GM23338 (cell line): ENCODE measurements at regions not wholly inside any gene's neighbourhood (a gene's known extent, or its start where the extent isn't known, plus 50 kb on each side); places are given as distances from the start of the nearest gene placed in this dataset.

Experiments used
- ATAC-seq: fragments of 200-7000 bp; cut with Tn5 transposase; 3 replicates; pipeline ENCODE4 v1.9.1; 2020
- DNase-seq: peaks from one replicate; pipeline ENCODE4 v3.0.0-alpha.2; 2015; ENCODE audit warnings: low spot score
- H2AFZ ChIP-seq: fragments of 200-600 bp; sonication (generic); 2 replicates; pipeline ENCODE4 v1.8.0; 2016; ENCODE audit warnings: antibody characterized with exemption, mild to moderate bottlenecking, moderate library complexity
- H3F3A ChIP-seq: fragments of 200-600 bp; sonication (generic); replicated peaks from 2 replicates; pipeline ENCODE4 v1.8.0; 2017; ENCODE audit warnings: antibody characterized with exemption, mixed run types, low read depth
- H3K27ac ChIP-seq: fragments of 200-600 bp; sonication (generic); 2 replicates; pipeline ENCODE4 v1.6.1; 2016; ENCODE audit warnings: low read depth
- H3K27me3 ChIP-seq: fragments of 200-600 bp; sonication (generic); 2 replicates; pipeline ENCODE4 v1.8.0; 2016; ENCODE audit warnings: mild to moderate bottlenecking, mixed run types, moderate library complexity; ENCODE audit not compliant: insufficient read depth
- H3K36me3 ChIP-seq: fragments of 200-600 bp; sonication (generic); 2 replicates; pipeline ENCODE4 v1.8.0; 2016; ENCODE audit warnings: mild to moderate bottlenecking; ENCODE audit not compliant: insufficient read depth
- H3K4me1 ChIP-seq: fragments of 200-600 bp; sonication (generic); 2 replicates; pipeline ENCODE4 v1.8.0; 2016; ENCODE audit warnings: mild to moderate bottlenecking, moderate library complexity; ENCODE audit not compliant: insufficient read depth
- H3K4me2 ChIP-seq: fragments of 200-600 bp; sonication (generic); 2 replicates; pipeline ENCODE4 v1.7.1; 2017; ENCODE audit warnings: mixed run types
- H3K4me3 ChIP-seq: fragments of 200-600 bp; sonication (generic); 2 replicates; pipeline ENCODE4 v1.6.1; 2016; ENCODE audit warnings: mixed run types
- H3K79me2 ChIP-seq: fragments of 200-600 bp; sonication (generic); replicated peaks from 2 replicates; pipeline ENCODE4 v1.8.0; 2017; ENCODE audit warnings: mild to moderate bottlenecking; ENCODE audit not compliant: insufficient read depth
- H3K9me2 ChIP-seq: fragments of 200-600 bp; sonication (generic); 2 replicates; pipeline ENCODE4 v1.8.0; 2017; ENCODE audit not compliant: insufficient read depth
- H4K20me1 ChIP-seq: fragments of 200-600 bp; sonication (generic); replicated peaks from 2 replicates; pipeline ENCODE4 v1.8.0; 2017; ENCODE audit warnings: mild to moderate bottlenecking; ENCODE audit not compliant: insufficient read depth
- H3K27ac Mint-ChIP-seq: 2 replicates; pipeline ENCODE4 v1.8.0; 2020; ENCODE audit warnings: inconsistent platforms, mild to moderate bottlenecking, moderate library complexity, mixed read lengths
- H3K27me3 Mint-ChIP-seq: 3 replicates; pipeline ENCODE4 v1.8.0; 2022; ENCODE audit warnings: low read depth, mild to moderate bottlenecking, moderate library complexity, mixed read lengths, inconsistent platforms; ENCODE audit not compliant: insufficient read depth, poor library complexity
- H3K36me3 Mint-ChIP-seq: 3 replicates; pipeline ENCODE4 v1.8.0; 2021; ENCODE audit warnings: low read depth, mild to moderate bottlenecking, inconsistent platforms, moderate library complexity, mixed read lengths
- H3K4me1 Mint-ChIP-seq: 3 replicates; pipeline ENCODE4 v1.8.0; 2020; ENCODE audit warnings: mild to moderate bottlenecking, inconsistent platforms, mixed read lengths
- H3K4me3 Mint-ChIP-seq: 3 replicates; pipeline ENCODE4 v1.8.0; 2021; ENCODE audit warnings: moderate library complexity, mild to moderate bottlenecking, inconsistent platforms, mixed read lengths
- H3K9me3 Mint-ChIP-seq: 3 replicates; pipeline ENCODE4 v1.8.0; 2020; ENCODE audit warnings: moderate library complexity, mild to moderate bottlenecking, inconsistent platforms, mixed read lengths
- CREB1 ChIP-seq: fragments of 250-450 bp; sonication (Bioruptor Pico); IDR thresholded peaks from 2 replicates; pipeline ENCODE4 v1.5.0; 2020; ENCODE audit warnings: low read depth, mild to moderate bottlenecking, moderate library complexity
- CTCF ChIP-seq, 2 experiments: fragments of 200-600 bp in 1 of 2; sonication (generic) in 1 of 2; conservative IDR thresholded peaks; 2 replicates each; pipeline versions ENCODE4 v1.5.1 to v1.6.1; 2016 to 2017; ENCODE audit warnings: antibody characterized with exemption in 2 of 2, low read depth in 2 of 2, mild to moderate bottlenecking in 2 of 2, moderate library complexity in 1 of 2
- ETS1 ChIP-seq: IDR thresholded peaks from 2 replicates; pipeline ENCODE4 v1.6.1; 2016; ENCODE audit warnings: antibody characterized with exemption
- EZH2 ChIP-seq: fragments of 200-600 bp; sonication (generic); IDR thresholded peaks from one replicate; pipeline ENCODE4 v1.8.0; 2017; ENCODE audit warnings: antibody characterized with exemption, mild to moderate bottlenecking, low read depth; ENCODE audit not compliant: unreplicated experiment
- EZH2phosphoT487 ChIP-seq: fragments of 200-600 bp; sonication (generic); IDR thresholded peaks from one replicate; pipeline ENCODE4 v1.8.1; 2018; ENCODE audit warnings: antibody characterized with exemption; ENCODE audit not compliant: unreplicated experiment
- JUNB ChIP-seq: IDR thresholded peaks from one replicate; pipeline ENCODE4 v1.6.1; 2016; ENCODE audit warnings: antibody characterized with exemption; ENCODE audit not compliant: unreplicated experiment
- NANOG ChIP-seq: IDR thresholded peaks from 2 replicates; pipeline ENCODE4 v1.6.1; 2016; ENCODE audit warnings: antibody characterized with exemption, borderline replicate concordance
- POLR2AphosphoS5 ChIP-seq: IDR thresholded peaks from 2 replicates; pipeline ENCODE4 v1.6.1; 2016; ENCODE audit warnings: antibody characterized with exemption, low read depth
- STAT1 ChIP-seq: IDR thresholded peaks from one replicate; pipeline ENCODE4 v1.6.1; 2016; ENCODE audit warnings: antibody characterized with exemption; ENCODE audit not compliant: unreplicated experiment
- ZNF114 ChIP-seq: fragments of 250-450 bp; sonication (Bioruptor Pico); IDR thresholded peaks from 2 replicates; pipeline ENCODE4 v1.5.0; 2020; ENCODE audit warnings: mild to moderate bottlenecking, moderate library complexity
- ZNF331 ChIP-seq: fragments of 250-450 bp; sonication (Bioruptor Pico); IDR thresholded peaks from 2 replicates; pipeline ENCODE4 v1.5.0; 2020; ENCODE audit warnings: low read depth, mild to moderate bottlenecking, moderate library complexity
- ZNF462 ChIP-seq: fragments of 250-450 bp; sonication (Bioruptor Pico); IDR thresholded peaks from 2 replicates; pipeline ENCODE4 v1.5.0; 2020; ENCODE audit warnings: mild to moderate bottlenecking, moderate library complexity
- TF ChIP-seq, protein P1 (sequence below): IDR thresholded peaks from one replicate; pipeline ENCODE4 v1.6.1; 2018; ENCODE audit warnings: antibody characterized with exemption; ENCODE audit not compliant: unreplicated experiment

GRCh38 chr5:103498211-103498610, 64.4 kb downstream of the NUDT12 start:
- no peaks in the 10 kb centered on the region for H3K36me3 ChIP-seq
- Mint-ChIP-seq H3K9me3 (no peaks in the 10 kb centered on the region; the same call in 2 of the 3 replicates), H3K4me1 (peaks cover 45% of the 10 kb centered on the region), H3K4me3 (peak overlapping the region; percentile 50), H3K27me3 (no peaks in the 10 kb centered on the region), H3K36me3 (no peaks in the 10 kb centered on the region), H3K27ac (peak overlapping the region; percentile 91)
- peaks cover 47% of the 10 kb centered on the region for H3K4me1 ChIP-seq
- H3F3A ChIP-seq: no peaks in the 10 kb centered on the region; the same call in 1 of the 2 replicates
- H3K27ac ChIP-seq: peak overlapping the region; percentile 89
- H3K4me3 ChIP-seq: peak overlapping the region; percentile 44
- H4K20me1 ChIP-seq: no peaks in the 10 kb centered on the region
- H3K27me3 ChIP-seq: no peaks in the 10 kb centered on the region
- no peaks in the 10 kb centered on the region for H3K79me2 ChIP-seq
- peak overlapping the region; percentile 41 for H2AFZ ChIP-seq
- H3K9me2 ChIP-seq: no peaks in the 10 kb centered on the region
- peak overlapping the region; percentile 70 for H3K4me2 ChIP-seq
- DNase-seq: peak; percentile 58
- peak; percentile 84 for ATAC-seq
- TF ChIP-seq ZNF331 (no peak), POLR2AphosphoS5 (no peak), CTCF (conservative IDR thresholded peaks at IDR 0.05; ENCODE audit: low read depth in 2 of 2) (no peak), ZNF114 (no peak), ZNF462 (no peak), EZH2phosphoT487 (no peak), STAT1 (no peak), EZH2 (no peak), NANOG (no peak), ETS1 (no peak), CREB1 (CRISPR knock-in tag) (no peak), JUNB (no peak)
- TF ChIP-seq, protein P1, sequence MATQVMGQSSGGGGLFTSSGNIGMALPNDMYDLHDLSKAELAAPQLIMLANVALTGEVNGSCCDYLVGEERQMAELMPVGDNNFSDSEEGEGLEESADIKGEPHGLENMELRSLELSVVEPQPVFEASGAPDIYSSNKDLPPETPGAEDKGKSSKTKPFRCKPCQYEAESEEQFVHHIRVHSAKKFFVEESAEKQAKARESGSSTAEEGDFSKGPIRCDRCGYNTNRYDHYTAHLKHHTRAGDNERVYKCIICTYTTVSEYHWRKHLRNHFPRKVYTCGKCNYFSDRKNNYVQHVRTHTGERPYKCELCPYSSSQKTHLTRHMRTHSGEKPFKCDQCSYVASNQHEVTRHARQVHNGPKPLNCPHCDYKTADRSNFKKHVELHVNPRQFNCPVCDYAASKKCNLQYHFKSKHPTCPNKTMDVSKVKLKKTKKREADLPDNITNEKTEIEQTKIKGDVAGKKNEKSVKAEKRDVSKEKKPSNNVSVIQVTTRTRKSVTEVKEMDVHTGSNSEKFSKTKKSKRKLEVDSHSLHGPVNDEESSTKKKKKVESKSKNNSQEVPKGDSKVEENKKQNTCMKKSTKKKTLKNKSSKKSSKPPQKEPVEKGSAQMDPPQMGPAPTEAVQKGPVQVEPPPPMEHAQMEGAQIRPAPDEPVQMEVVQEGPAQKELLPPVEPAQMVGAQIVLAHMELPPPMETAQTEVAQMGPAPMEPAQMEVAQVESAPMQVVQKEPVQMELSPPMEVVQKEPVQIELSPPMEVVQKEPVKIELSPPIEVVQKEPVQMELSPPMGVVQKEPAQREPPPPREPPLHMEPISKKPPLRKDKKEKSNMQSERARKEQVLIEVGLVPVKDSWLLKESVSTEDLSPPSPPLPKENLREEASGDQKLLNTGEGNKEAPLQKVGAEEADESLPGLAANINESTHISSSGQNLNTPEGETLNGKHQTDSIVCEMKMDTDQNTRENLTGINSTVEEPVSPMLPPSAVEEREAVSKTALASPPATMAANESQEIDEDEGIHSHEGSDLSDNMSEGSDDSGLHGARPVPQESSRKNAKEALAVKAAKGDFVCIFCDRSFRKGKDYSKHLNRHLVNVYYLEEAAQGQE: no peak
